ENCODE measurements at regions not wholly inside any gene's neighbourhood (a gene's known extent, or its start where the extent isn't known, plus 50 kb on each side); places are given as distances from the start of the nearest gene placed in this dataset.

GRCh38 chr10:44284198-44285084, 100.5 kb downstream of the CXCL12 start:
- intact Hi-C loops (cut with DNase I) = no loop called here
- no peaks in the 10 kb centered on the region for H3K4me1 ChIP-seq
- H3K36me3 ChIP-seq = no peaks in the 10 kb centered on the region
- DNase-seq = no peak
- H3K27ac ChIP-seq = no peak overlapping the region
- ATAC-seq = peak; percentile 86
- H3K27me3 ChIP-seq = no peaks in the 10 kb centered on the region
- H3K4me3 ChIP-seq = no peak overlapping the region
- no peaks in the 10 kb centered on the region for H3K9me3 ChIP-seq
- no peak for TF ChIP-seq CTCF (IDR thresholded peaks at IDR 0.05)

- Histone ChIP-seq H3K4me1 (no peaks in the 10 kb centered on the region), H3K9me3 (no peaks in the 10 kb centered on the region), H3K27me3 (no peaks in the 10 kb centered on the region), H3K36me3 (no peaks in the 10 kb centered on the region), H3K4me3 (no peak overlapping the region), H3K27ac (no peak overlapping the region)
- DNase-seq = no peak
- ATAC-seq = no peak
- TF ChIP-seq CTCF (IDR thresholded peaks at IDR 0.05) = no peak
- intact Hi-C loops (cut with DNase I) = no loop called here
Observed at GRCh38 chr10:44282626-44283300, 102.1 kb downstream of the CXCL12 start.

GRCh38 chr10:44281662-44282061, 103.2 kb downstream of the CXCL12 start:
- H3K4me3 ChIP-seq = no peak overlapping the region
- TF ChIP-seq CTCF (IDR thresholded peaks at IDR 0.05) = no peak
- no peak overlapping the region for H3K27ac ChIP-seq
- H3K9me3 ChIP-seq = no peaks in the 10 kb centered on the region
- H3K36me3 ChIP-seq = no peaks in the 10 kb centered on the region
- H3K27me3 ChIP-seq = no peaks in the 10 kb centered on the region
- ATAC-seq (peak; percentile 3), DNase-seq (no peak)
- no peaks in the 10 kb centered on the region for H3K4me1 ChIP-seq
- intact Hi-C loops (cut with DNase I) = no loop called here

- TF ChIP-seq CTCF (IDR thresholded peaks at IDR 0.05) = no peak
- H3K4me3 ChIP-seq = no peak overlapping the region
- no peak for DNase-seq
- no peaks in the 10 kb centered on the region for H3K9me3 ChIP-seq
- H3K4me1 ChIP-seq = no peaks in the 10 kb centered on the region
- H3K36me3 ChIP-seq = no peaks in the 10 kb centered on the region
- no peaks in the 10 kb centered on the region for H3K27me3 ChIP-seq
- intact Hi-C loops (cut with DNase I) = no loop called here
- no peak for ATAC-seq
- no peak overlapping the region for H3K27ac ChIP-seq
Observed at GRCh38 chr10:44281089-44281613, 103.7 kb downstream of the CXCL12 start.

- Histone ChIP-seq H3K27me3 (no peaks in the 10 kb centered on the region), H3K27ac (no peak overlapping the region), H3K36me3 (no peaks in the 10 kb centered on the region), H3K4me1 (no peaks in the 10 kb centered on the region), H3K9me3 (no peaks in the 10 kb centered on the region), H3K4me3 (no peak overlapping the region)
- DNase-seq (no peak), ATAC-seq (no peak)
- TF ChIP-seq CTCF (IDR thresholded peaks at IDR 0.05) = no peak
- intact Hi-C loops (cut with DNase I) = no loop called here
Observed at GRCh38 chr10:44280226-44281014, 104.5 kb downstream of the CXCL12 start.
